ENCODE measurements at regions not wholly inside any gene's neighbourhood (a gene's known extent, or its start where the extent isn't known, plus 50 kb on each side); places are given as distances from the start of the nearest gene placed in this dataset.

DNA sequence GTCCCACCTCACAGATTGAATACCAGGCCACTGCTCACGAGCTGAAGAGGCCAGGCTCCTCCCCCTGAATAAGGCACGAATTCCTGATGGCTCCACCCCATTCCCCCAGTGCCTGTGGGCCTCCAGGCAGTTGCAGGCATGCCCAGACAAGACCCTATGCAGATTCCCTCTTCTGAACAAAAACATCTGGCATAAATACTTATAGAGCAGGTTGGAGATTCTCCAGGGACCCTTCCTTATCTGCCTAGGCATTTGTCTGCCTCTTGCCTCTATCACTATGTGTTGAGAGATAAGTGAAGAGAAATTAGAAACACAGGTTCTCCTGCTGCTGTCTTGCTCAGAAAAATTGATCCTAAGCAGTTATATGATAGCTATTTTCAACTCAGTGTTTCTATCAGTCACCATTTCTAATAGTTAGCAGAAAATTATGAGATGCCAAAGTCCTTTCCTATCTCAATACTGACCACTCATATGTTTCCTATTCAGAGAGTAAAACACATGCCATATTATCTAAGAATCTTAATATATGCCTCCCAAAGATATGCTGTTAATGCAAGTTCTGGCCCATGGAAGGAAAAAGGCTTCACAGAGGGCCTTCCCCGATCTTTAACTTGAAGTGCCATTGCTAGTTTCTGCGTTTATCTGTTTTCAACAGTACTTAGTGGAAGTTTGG, 364.0 kb downstream of the KCTD12 start:
- POLR2A ChIA-PET, result no interaction called here

DNA sequence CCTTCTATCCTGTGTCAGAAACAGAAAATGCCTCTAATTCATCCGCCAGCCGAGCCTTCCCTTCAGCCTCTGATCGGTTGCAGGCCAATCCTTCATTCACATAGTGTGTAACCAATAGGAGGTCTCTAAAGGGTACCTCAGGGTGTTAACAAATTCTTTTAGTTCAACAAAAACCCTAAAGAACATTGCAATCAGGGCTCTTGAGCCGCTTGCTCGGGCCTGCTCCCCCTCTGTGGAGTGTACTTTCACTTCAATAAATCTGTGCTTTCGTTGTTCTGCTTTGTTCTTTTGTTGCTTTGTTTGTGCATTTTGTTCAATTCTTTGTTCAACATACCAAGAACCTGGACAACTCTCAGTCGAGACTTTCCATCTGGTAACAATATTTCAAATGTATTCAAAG, 366.5 kb downstream of the KCTD12 start:
- BruUV-seq (replicated peaks), result no TSS peak
- DNase-seq (ENCODE audit: low read depth, low spot score) (no peak), ATAC-seq (no peak)
- H3K27ac ChIP-seq (ENCODE audit: low read length), result no peak overlapping the region
- TF ChIP-seq CTCF (IDR thresholded peaks at IDR 0.05) (no peak), POLR2AphosphoS5 (IDR thresholded peaks at IDR 0.05; ENCODE audit: low read depth, low read length) (no peak), TCF7L2 (IDR thresholded peaks at IDR 0.05; ENCODE audit: low read depth, low read length) (no peak), SIN3A (IDR thresholded peaks at IDR 0.05; ENCODE audit: borderline replicate concordance, insufficient read depth, low read depth, low read length) (no peak)
- TF ChIP-seq, protein P1, sequence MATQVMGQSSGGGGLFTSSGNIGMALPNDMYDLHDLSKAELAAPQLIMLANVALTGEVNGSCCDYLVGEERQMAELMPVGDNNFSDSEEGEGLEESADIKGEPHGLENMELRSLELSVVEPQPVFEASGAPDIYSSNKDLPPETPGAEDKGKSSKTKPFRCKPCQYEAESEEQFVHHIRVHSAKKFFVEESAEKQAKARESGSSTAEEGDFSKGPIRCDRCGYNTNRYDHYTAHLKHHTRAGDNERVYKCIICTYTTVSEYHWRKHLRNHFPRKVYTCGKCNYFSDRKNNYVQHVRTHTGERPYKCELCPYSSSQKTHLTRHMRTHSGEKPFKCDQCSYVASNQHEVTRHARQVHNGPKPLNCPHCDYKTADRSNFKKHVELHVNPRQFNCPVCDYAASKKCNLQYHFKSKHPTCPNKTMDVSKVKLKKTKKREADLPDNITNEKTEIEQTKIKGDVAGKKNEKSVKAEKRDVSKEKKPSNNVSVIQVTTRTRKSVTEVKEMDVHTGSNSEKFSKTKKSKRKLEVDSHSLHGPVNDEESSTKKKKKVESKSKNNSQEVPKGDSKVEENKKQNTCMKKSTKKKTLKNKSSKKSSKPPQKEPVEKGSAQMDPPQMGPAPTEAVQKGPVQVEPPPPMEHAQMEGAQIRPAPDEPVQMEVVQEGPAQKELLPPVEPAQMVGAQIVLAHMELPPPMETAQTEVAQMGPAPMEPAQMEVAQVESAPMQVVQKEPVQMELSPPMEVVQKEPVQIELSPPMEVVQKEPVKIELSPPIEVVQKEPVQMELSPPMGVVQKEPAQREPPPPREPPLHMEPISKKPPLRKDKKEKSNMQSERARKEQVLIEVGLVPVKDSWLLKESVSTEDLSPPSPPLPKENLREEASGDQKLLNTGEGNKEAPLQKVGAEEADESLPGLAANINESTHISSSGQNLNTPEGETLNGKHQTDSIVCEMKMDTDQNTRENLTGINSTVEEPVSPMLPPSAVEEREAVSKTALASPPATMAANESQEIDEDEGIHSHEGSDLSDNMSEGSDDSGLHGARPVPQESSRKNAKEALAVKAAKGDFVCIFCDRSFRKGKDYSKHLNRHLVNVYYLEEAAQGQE (IDR thresholded peaks at IDR 0.05; ENCODE audit: insufficient read depth in 1 of 2, low read depth in 2 of 2, low read length in 1 of 2), result no peak
- no peaks in the 10 kb centered on the region for H3K36me3 ChIP-seq (ENCODE audit: control insufficient read depth, insufficient read depth, low read length)
- H3K4me3 ChIP-seq (ENCODE audit: low read depth in 2 of 2, low read length in 2 of 2), result no peak overlapping the region
- H3K27me3 ChIP-seq (ENCODE audit: control insufficient read depth, insufficient read depth, low read length), result no peaks in the 10 kb centered on the region
- H3K4me1 ChIP-seq (ENCODE audit: control insufficient read depth, insufficient read depth, low read length), result no peaks in the 10 kb centered on the region
- intact Hi-C loops (cut with micrococcal nuclease; ENCODE audit: unreplicated experiment), result no loop called here
- in situ Hi-C loops (cut with HindIII; ENCODE audit: low pct_unique_long_range_greater_than_20kb, low sequenced_read_pairs), result no loop called here
- no peaks in the 10 kb centered on the region for H3K9me3 ChIP-seq (ENCODE audit: control insufficient read depth, insufficient read depth, low read depth, low read length)
- ChIA-PET CTCF (no interaction called here), POLR2A (no interaction called here)

More for the DNA sequence above, 364.0 kb downstream of the KCTD12 start:
- Histone ChIP-seq H3K4me3 (ENCODE audit: low read depth in 2 of 2, low read length in 2 of 2) (no peak overlapping the region), H3K27ac (ENCODE audit: low read length) (no peak overlapping the region), H3K9me3 (ENCODE audit: control insufficient read depth, insufficient read depth, low read depth, low read length) (no peaks in the 10 kb centered on the region), H3K4me1 (ENCODE audit: control insufficient read depth, insufficient read depth, low read length) (no peaks in the 10 kb centered on the region), H3K36me3 (ENCODE audit: control insufficient read depth, insufficient read depth, low read length) (no peaks in the 10 kb centered on the region), H3K27me3 (ENCODE audit: control insufficient read depth, insufficient read depth, low read length) (no peaks in the 10 kb centered on the region)
- in situ Hi-C loops (cut with HindIII; ENCODE audit: low pct_unique_long_range_greater_than_20kb, low sequenced_read_pairs) (no loop called here), intact Hi-C loops (cut with micrococcal nuclease; ENCODE audit: unreplicated experiment) (no loop called here)
- CTCF ChIA-PET, result no interaction called here
- TF ChIP-seq SIN3A (IDR thresholded peaks at IDR 0.05; ENCODE audit: borderline replicate concordance, insufficient read depth, low read depth, low read length) (no peak), TCF7L2 (IDR thresholded peaks at IDR 0.05; ENCODE audit: low read depth, low read length) (no peak), CTCF (IDR thresholded peaks at IDR 0.05) (no peak), POLR2AphosphoS5 (IDR thresholded peaks at IDR 0.05; ENCODE audit: low read depth, low read length) (no peak)
- TF ChIP-seq, protein P1 (IDR thresholded peaks at IDR 0.05; ENCODE audit: insufficient read depth in 1 of 2, low read depth in 2 of 2, low read length in 1 of 2), result no peak
- no peak for ATAC-seq
- no TSS peak for BruUV-seq (replicated peaks)
- no peak for DNase-seq (ENCODE audit: low read depth, low spot score)

Measured in Panc1 (cell line).